ENCODE measurements at regions not wholly inside any gene's neighbourhood (a gene's known extent, or its start where the extent isn't known, plus 50 kb on each side); places are given as distances from the start of the nearest gene placed in this dataset.
A peak's percentile ranks its signal among the peaks of the same experiment; 100 is the strongest.

DNA sequence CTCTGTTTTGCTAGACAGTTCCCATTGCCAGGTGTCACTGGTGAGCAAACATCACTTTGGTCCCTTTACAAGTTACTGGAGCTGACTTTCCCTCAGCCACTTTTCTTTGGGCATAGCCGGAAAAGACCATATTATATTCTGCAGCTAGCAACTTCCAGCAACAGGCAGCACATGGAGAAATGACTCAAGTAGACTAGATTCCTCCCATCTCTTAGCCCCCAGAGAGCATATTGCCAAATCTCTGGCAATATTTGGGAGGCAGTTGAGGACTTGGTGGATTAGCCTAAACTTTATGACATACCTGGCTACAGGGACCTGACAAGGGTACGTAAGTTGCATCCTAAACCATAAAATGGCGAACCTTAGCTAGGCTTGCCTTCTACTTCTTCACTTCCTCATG lies 204.7 kb upstream of the MPDZ start:
- Histone ChIP-seq H3K9ac (ENCODE audit: insufficient read depth in 1 of 2, low read length in 2 of 2) (no peak overlapping the region), H3K4me3 (no peak overlapping the region), H3K27ac (ENCODE audit: low read depth in 1 of 2, low read length in 1 of 2) (peak overlapping the region in 1 of 2 donors; percentile 3), H3K36me3 (ENCODE audit: control insufficient read depth in 4 of 4, insufficient read depth in 4 of 4, low read length in 4 of 4) (no peaks in the 10 kb centered on the region), H3K4me1 (ENCODE audit: control insufficient read depth in 5 of 5, insufficient read depth in 5 of 5, low read length in 5 of 5) (peaks cover 0 to 10% (median 0%) of the 10 kb centered on the region in 5 donors), H3K9me3 (ENCODE audit: control insufficient read depth in 4 of 4, insufficient read depth in 3 of 4, low read length in 3 of 4) (no peaks in the 10 kb centered on the region), H3K27me3 (ENCODE audit: control insufficient read depth in 3 of 3, insufficient read depth in 3 of 3, low read length in 2 of 3) (no peaks in the 10 kb centered on the region)
- TF ChIP-seq, protein P1, sequence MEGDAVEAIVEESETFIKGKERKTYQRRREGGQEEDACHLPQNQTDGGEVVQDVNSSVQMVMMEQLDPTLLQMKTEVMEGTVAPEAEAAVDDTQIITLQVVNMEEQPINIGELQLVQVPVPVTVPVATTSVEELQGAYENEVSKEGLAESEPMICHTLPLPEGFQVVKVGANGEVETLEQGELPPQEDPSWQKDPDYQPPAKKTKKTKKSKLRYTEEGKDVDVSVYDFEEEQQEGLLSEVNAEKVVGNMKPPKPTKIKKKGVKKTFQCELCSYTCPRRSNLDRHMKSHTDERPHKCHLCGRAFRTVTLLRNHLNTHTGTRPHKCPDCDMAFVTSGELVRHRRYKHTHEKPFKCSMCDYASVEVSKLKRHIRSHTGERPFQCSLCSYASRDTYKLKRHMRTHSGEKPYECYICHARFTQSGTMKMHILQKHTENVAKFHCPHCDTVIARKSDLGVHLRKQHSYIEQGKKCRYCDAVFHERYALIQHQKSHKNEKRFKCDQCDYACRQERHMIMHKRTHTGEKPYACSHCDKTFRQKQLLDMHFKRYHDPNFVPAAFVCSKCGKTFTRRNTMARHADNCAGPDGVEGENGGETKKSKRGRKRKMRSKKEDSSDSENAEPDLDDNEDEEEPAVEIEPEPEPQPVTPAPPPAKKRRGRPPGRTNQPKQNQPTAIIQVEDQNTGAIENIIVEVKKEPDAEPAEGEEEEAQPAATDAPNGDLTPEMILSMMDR (IDR thresholded peaks at IDR 0.05; ENCODE audit: control extremely low read depth, extremely low read depth) = no peak
- DNase-seq = no peak
- WGBS, 2 donors = 98 to 99% methylated on average over 3 of the region's 3 CpGs
- no peak for ATAC-seq (ENCODE audit: insufficient read depth, low FRiP score)

- Histone ChIP-seq H3K4me3 (no peak overlapping the region), H3K27me3 (ENCODE audit: control insufficient read depth in 3 of 3, insufficient read depth in 3 of 3, low read length in 2 of 3) (no peaks in the 10 kb centered on the region), H3K9ac (ENCODE audit: insufficient read depth in 1 of 2, low read length in 2 of 2) (no peak overlapping the region), H3K36me3 (ENCODE audit: control insufficient read depth in 4 of 4, insufficient read depth in 4 of 4, low read length in 4 of 4) (no peaks in the 10 kb centered on the region), H3K9me3 (ENCODE audit: control insufficient read depth in 4 of 4, insufficient read depth in 3 of 4, low read length in 3 of 4) (peaks cover 0 to 8% (median 0%) of the 10 kb centered on the region in 4 donors), H3K27ac (ENCODE audit: low read depth in 1 of 2, low read length in 1 of 2) (no peak overlapping the region), H3K4me1 (ENCODE audit: control insufficient read depth in 5 of 5, insufficient read depth in 5 of 5, low read length in 5 of 5) (peaks cover 0 to 10% (median 3%) of the 10 kb centered on the region in 5 donors)
- ATAC-seq (ENCODE audit: insufficient read depth, low FRiP score) (no peak), DNase-seq (no peak)
- TF ChIP-seq, protein P1 (IDR thresholded peaks at IDR 0.05; ENCODE audit: control extremely low read depth, extremely low read depth) = no peak
Measured at GRCh38 chr9:13481274-13481673, 201.8 kb upstream of the MPDZ start.

DNA sequence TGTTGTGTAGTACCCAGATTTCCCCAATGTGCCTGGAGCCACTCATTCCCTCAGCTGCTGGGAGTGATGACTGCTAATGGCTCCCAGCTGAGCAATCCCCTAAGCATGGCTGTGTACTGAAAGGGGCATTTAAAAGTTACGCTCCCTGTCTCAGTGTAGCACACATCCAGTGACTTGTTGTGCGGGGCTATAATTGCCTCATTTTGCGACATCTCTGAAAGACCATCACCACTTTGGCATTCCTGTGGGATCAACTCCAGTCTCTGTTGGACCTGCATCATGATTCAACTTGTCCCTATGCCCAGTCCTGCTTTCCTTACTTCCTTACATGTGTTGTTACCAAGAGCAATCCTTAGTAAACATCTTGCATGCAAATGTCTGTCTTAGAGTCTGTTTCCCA lies 201.2 kb upstream of the MPDZ start:
- no peaks in the 10 kb centered on the region for H3K36me3 ChIP-seq (ENCODE audit: control insufficient read depth in 4 of 4, insufficient read depth in 4 of 4, low read length in 4 of 4)
- peaks cover 0 to 8% (median 2%) of the 10 kb centered on the region in 4 donors for H3K9me3 ChIP-seq (ENCODE audit: control insufficient read depth in 4 of 4, insufficient read depth in 3 of 4, low read length in 3 of 4)
- ATAC-seq (ENCODE audit: insufficient read depth, low FRiP score) (no peak), DNase-seq (no peak)
- WGBS, 2 donors = 96 to 99% methylated on average over 3 of the region's 3 CpGs
- H3K27me3 ChIP-seq (ENCODE audit: control insufficient read depth in 3 of 3, insufficient read depth in 3 of 3, low read length in 2 of 3) = no peaks in the 10 kb centered on the region
- H3K27ac ChIP-seq (ENCODE audit: low read depth in 1 of 2, low read length in 1 of 2) = no peak overlapping the region
- H3K9ac ChIP-seq (ENCODE audit: insufficient read depth in 1 of 2, low read length in 2 of 2) = no peak overlapping the region
- TF ChIP-seq, protein P1 (IDR thresholded peaks at IDR 0.05; ENCODE audit: control extremely low read depth, extremely low read depth) = no peak
- H3K4me3 ChIP-seq = no peak overlapping the region
- H3K4me1 ChIP-seq (ENCODE audit: control insufficient read depth in 5 of 5, insufficient read depth in 5 of 5, low read length in 5 of 5) = peaks cover 0 to 10% (median 3%) of the 10 kb centered on the region in 5 donors

DNA sequence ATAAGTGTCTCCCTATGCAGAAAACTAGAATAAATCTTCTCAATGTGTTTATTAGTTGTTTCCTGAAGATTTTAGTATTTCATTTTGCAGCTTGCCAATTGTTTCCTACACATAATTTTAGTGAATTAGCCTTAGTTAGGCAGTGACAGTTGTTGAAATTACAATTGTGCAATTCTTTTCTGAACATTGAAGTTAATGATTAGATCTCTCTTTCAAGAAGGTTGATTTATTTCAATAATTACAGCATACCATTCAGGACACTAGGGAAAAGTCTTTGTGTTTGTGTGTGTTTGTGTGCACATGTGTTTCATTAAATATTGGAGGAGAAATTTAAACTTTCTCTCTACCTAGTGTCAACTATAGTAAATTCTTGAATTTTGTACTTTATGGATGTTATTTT lies 199.6 kb upstream of the MPDZ start:
- Histone ChIP-seq H3K9ac (ENCODE audit: insufficient read depth in 1 of 2, low read length in 2 of 2) (no peak overlapping the region), H3K9me3 (ENCODE audit: control insufficient read depth in 4 of 4, insufficient read depth in 3 of 4, low read length in 3 of 4) (peaks cover 1 to 12% (median 8%) of the 10 kb centered on the region in 4 donors), H3K27ac (ENCODE audit: low read depth in 1 of 2, low read length in 1 of 2) (no peak overlapping the region), H3K4me3 (no peak overlapping the region), H3K4me1 (ENCODE audit: control insufficient read depth in 5 of 5, insufficient read depth in 5 of 5, low read length in 5 of 5) (peaks cover 0 to 5% (median 3%) of the 10 kb centered on the region in 5 donors), H3K36me3 (ENCODE audit: control insufficient read depth in 4 of 4, insufficient read depth in 4 of 4, low read length in 4 of 4) (no peaks in the 10 kb centered on the region), H3K27me3 (ENCODE audit: control insufficient read depth in 3 of 3, insufficient read depth in 3 of 3, low read length in 2 of 3) (no peaks in the 10 kb centered on the region)
- TF ChIP-seq, protein P1 (IDR thresholded peaks at IDR 0.05; ENCODE audit: control extremely low read depth, extremely low read depth) = no peak
- no peak for ATAC-seq (ENCODE audit: insufficient read depth, low FRiP score)
- no peak for DNase-seq
